ENCODE measurements at regions not wholly inside any gene's neighbourhood (a gene's known extent, or its start where the extent isn't known, plus 50 kb on each side); places are given as distances from the start of the nearest gene placed in this dataset.

DNA sequence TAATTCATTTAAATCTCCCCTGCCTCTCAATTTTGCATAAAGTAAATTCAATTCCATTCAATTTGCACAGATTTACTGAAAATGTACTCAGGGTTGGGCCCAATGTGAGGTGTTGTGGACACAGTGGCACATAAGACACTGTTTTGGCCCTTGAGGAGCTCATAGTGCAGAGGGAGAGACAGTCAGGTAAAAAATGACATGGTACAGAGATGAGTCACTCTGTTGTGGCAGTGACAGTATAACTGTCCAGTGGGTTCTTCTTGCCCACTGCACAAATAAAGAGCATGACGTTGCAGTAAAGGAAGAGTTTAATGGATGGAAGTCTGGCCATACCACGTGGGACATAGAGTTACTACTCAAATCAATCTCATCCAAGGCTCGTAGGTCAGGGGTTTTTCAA is 400.3 kb upstream of the TRIB2 start:
- peaks cover 6% of the 10 kb centered on the region for H3K9me3 Mint-ChIP-seq (ENCODE audit: unreplicated experiment)
- H3K4me3 Mint-ChIP-seq (ENCODE audit: unreplicated experiment), result no peak overlapping the region
- TF ChIP-seq, protein P1, sequence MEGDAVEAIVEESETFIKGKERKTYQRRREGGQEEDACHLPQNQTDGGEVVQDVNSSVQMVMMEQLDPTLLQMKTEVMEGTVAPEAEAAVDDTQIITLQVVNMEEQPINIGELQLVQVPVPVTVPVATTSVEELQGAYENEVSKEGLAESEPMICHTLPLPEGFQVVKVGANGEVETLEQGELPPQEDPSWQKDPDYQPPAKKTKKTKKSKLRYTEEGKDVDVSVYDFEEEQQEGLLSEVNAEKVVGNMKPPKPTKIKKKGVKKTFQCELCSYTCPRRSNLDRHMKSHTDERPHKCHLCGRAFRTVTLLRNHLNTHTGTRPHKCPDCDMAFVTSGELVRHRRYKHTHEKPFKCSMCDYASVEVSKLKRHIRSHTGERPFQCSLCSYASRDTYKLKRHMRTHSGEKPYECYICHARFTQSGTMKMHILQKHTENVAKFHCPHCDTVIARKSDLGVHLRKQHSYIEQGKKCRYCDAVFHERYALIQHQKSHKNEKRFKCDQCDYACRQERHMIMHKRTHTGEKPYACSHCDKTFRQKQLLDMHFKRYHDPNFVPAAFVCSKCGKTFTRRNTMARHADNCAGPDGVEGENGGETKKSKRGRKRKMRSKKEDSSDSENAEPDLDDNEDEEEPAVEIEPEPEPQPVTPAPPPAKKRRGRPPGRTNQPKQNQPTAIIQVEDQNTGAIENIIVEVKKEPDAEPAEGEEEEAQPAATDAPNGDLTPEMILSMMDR (IDR thresholded peaks at IDR 0.05; ENCODE audit: partially characterized antibody, unreplicated experiment), result no peak
- peaks cover 6% of the 10 kb centered on the region for H3K27me3 Mint-ChIP-seq (ENCODE audit: unreplicated experiment)
- peaks cover 19% of the 10 kb centered on the region for H3K4me1 Mint-ChIP-seq (ENCODE audit: low read depth, unreplicated experiment)
- H3K36me3 Mint-ChIP-seq (ENCODE audit: unreplicated experiment), result no peaks in the 10 kb centered on the region
- DNase-seq, result no peak
- H3K27ac Mint-ChIP-seq (ENCODE audit: unreplicated experiment), result no peak overlapping the region

DNA sequence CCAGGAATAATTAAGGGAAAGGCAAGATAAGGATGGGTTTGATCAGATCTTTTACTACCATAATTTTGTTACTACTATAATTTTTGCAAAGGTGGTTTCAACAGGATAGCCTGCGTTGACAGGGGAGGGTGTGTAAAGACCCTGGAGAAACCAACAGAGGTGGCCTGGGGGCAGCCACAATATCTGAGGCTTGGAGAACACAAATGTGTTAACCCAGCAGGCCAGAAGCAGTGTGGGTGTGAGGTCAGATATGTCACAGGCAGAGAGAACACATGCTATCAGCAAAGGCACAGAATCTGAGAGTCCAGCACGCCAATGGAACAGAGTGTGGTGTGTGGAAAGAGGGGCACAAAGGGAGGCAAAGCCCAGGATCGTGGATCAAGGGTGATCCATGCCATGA is 399.4 kb upstream of the TRIB2 start:
- Mint-ChIP-seq H3K4me1 (ENCODE audit: low read depth, unreplicated experiment) (peaks cover 19% of the 10 kb centered on the region), H3K36me3 (ENCODE audit: unreplicated experiment) (no peaks in the 10 kb centered on the region)

DNA sequence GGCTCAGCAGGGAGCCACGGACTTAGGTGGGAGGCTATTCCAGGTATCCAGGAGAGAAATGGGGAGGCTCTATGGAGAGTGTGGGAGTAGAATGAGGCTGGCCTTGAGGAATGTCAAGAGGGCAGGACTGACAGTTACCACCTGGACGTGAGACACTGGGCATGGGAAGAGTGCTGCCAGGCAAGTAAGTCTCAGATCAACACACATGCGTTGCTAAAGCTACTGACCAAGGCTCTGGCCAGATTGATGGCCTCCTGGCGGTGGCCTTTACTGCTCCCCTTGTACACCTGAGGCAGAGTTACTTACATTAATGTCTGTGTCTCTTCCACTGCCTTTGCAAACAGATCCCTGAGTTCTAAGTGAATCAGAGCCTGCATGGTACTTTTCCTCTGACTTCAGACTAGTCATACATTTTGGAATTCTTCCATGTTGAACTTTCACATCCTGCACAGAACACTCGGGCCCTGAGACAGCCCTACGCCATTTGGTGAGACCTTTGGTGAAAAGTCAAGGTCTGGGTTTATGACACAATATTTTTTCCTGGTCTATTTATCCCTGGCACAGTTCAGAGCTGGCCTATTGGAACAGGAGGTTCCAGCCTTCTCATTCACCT is 398.8 kb upstream of the TRIB2 start:
- Mint-ChIP-seq H3K4me1 (ENCODE audit: low read depth, unreplicated experiment) (peaks cover 19% of the 10 kb centered on the region), H3K27me3 (ENCODE audit: unreplicated experiment) (peaks cover 6% of the 10 kb centered on the region), H3K4me3 (ENCODE audit: unreplicated experiment) (no peak overlapping the region), H3K36me3 (ENCODE audit: unreplicated experiment) (no peaks in the 10 kb centered on the region), H3K9me3 (ENCODE audit: unreplicated experiment) (peaks cover 6% of the 10 kb centered on the region), H3K27ac (ENCODE audit: unreplicated experiment) (no peak overlapping the region)
- DNase-seq, result no peak
- TF ChIP-seq, protein P1 (IDR thresholded peaks at IDR 0.05; ENCODE audit: partially characterized antibody, unreplicated experiment), result no peak

More for the DNA sequence above, 399.4 kb upstream of the TRIB2 start:
- H3K9me3 Mint-ChIP-seq (ENCODE audit: unreplicated experiment), result peaks cover 6% of the 10 kb centered on the region
- no peak for DNase-seq
- no peak overlapping the region for H3K4me3 Mint-ChIP-seq (ENCODE audit: unreplicated experiment)
- TF ChIP-seq, protein P1 (IDR thresholded peaks at IDR 0.05; ENCODE audit: partially characterized antibody, unreplicated experiment), result no peak
- H3K27ac Mint-ChIP-seq (ENCODE audit: unreplicated experiment), result no peak overlapping the region
- H3K27me3 Mint-ChIP-seq (ENCODE audit: unreplicated experiment), result peaks cover 6% of the 10 kb centered on the region

DNA sequence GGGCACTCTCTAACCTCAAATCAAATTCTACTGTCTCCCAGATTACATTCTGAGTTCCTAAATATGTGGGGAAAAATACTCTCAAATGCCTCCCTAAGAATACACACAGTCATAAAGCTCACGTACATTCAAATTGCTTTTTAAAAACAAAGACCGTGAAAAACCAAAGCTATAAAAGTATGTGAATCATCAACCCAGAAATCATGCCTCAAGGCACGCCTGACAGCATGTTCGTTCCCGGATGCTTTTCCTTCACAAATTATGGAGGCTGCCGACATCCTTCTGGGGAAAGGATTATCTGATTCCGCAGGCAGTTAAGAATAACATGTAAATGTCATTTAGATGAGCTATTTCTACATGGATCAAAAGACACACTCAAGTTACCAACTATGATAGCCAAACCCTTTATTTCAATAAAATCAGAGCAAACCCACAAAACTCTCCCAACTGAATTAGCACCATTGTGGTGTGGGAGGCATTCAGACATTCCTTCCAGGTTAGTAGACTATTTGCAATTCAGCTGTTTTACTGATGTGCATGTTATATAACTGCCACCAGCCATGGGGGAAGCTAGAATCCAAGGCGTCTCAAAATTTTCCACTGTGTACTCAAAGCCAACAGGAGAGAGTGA is 398.2 kb upstream of the TRIB2 start:
- TF ChIP-seq, protein P1 (IDR thresholded peaks at IDR 0.05; ENCODE audit: partially characterized antibody, unreplicated experiment), result no peak
- no peaks in the 10 kb centered on the region for H3K36me3 Mint-ChIP-seq (ENCODE audit: unreplicated experiment)
- H3K4me3 Mint-ChIP-seq (ENCODE audit: unreplicated experiment), result no peak overlapping the region
- H3K27ac Mint-ChIP-seq (ENCODE audit: unreplicated experiment), result no peak overlapping the region
- peaks cover 16% of the 10 kb centered on the region for H3K4me1 Mint-ChIP-seq (ENCODE audit: low read depth, unreplicated experiment)
- peaks cover 6% of the 10 kb centered on the region for H3K27me3 Mint-ChIP-seq (ENCODE audit: unreplicated experiment)
- DNase-seq, result no peak
- H3K9me3 Mint-ChIP-seq (ENCODE audit: unreplicated experiment), result peaks cover 6% of the 10 kb centered on the region

DNA sequence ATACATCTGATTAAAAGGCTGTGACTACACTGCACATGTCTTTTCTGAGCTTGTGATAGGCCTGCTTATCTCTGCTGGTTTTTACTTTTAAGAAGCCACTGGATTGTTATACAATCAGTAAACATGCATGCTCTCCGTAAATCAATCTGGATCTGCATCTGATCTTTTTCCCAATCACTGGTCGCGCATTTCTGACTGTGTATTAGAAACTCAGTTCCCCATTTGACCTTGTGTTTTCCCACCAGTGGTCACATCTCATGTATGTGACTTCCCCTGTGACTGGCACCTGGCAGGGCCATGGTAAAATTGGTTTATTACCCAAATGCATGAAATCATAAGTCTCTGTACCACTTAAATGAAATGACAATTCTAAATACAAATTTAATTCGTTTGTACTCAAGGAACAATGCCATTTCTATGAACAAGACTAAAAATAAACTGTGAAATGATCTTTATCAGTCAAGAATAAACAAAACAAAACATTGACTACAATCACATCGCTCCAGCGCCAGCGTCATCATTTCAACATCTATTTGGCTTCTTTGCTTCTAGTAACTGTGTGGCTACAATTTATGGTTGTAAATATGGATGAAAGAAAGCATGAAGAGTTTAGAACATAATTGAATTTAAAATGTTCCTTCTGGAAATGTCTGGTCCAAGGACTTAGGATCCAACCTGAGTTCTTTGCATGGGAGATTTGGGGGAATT is 396.6 kb upstream of the TRIB2 start:
- Mint-ChIP-seq H3K27me3 (ENCODE audit: unreplicated experiment) (no peaks in the 10 kb centered on the region), H3K4me1 (ENCODE audit: low read depth, unreplicated experiment) (peaks cover under 1% of the 10 kb centered on the region), H3K4me3 (ENCODE audit: unreplicated experiment) (no peak overlapping the region), H3K27ac (ENCODE audit: unreplicated experiment) (no peak overlapping the region), H3K9me3 (ENCODE audit: unreplicated experiment) (no peaks in the 10 kb centered on the region), H3K36me3 (ENCODE audit: unreplicated experiment) (no peaks in the 10 kb centered on the region)
- TF ChIP-seq, protein P1 (IDR thresholded peaks at IDR 0.05; ENCODE audit: partially characterized antibody, unreplicated experiment), result no peak
- DNase-seq, result no peak
